ENCODE measurements at regions not wholly inside any gene's neighbourhood (a gene's known extent, or its start where the extent isn't known, plus 50 kb on each side); places are given as distances from the start of the nearest gene placed in this dataset.

DNA sequence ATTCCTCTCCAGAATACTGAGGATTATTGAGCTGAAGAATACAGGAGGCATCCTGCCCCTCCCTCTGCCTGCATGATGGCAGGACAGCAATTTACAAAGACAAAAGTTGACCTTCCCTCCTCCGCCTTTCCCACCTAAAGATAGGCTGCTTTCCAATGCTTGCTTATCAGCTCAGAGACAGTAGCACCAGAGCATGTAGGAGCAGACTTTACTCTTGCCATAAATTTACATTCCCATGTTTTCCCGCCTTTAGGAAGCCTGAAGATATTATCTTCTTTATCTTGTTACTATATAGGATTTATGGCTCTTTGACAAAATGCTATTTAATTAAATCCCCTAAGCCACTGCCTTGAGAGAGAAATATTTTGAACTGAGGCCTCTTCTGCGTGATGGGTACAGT is 135.6 kb upstream of the HNMT start:
- DNase-seq = no peak
- no peaks in the 10 kb centered on the region for H3K36me3 Mint-ChIP-seq
- no peaks in the 10 kb centered on the region for H3K36me3 ChIP-seq (ENCODE audit: insufficient read depth, low read length)
- H3K9me3 Mint-ChIP-seq = peaks cover 0 to 2% (median 0%) of the 10 kb centered on the region in 5 donors
- no peak overlapping the region for H3K4me3 ChIP-seq (ENCODE audit: low read length)
- H3K27ac ChIP-seq (ENCODE audit: low read depth, low read length) = no peak overlapping the region
- no peaks in the 10 kb centered on the region for H3K27me3 ChIP-seq (ENCODE audit: insufficient read depth, low read length, poor library complexity, severe bottlenecking)
- POLR2A ChIA-PET = no interaction called here
- no peak overlapping the region for H3K27ac Mint-ChIP-seq
- H3K4me3 Mint-ChIP-seq = no peak overlapping the region
- H3K4me1 Mint-ChIP-seq = no peaks in the 10 kb centered on the region
- peaks cover 3 to 8% of the 10 kb centered on the region in 2 donors for H3K27me3 Mint-ChIP-seq
- CTCF ChIA-PET = no interaction called here
- no peaks in the 10 kb centered on the region for H3K4me1 ChIP-seq (ENCODE audit: insufficient read depth, low read length)
- no peaks in the 10 kb centered on the region for H3K9me3 ChIP-seq (ENCODE audit: low read length)

- H3K36me3 ChIP-seq (ENCODE audit: insufficient read depth, low read length) = no peaks in the 10 kb centered on the region
- Mint-ChIP-seq H3K27me3 (peaks cover 5 to 8% of the 10 kb centered on the region in 2 donors), H3K36me3 (no peaks in the 10 kb centered on the region), H3K4me1 (no peaks in the 10 kb centered on the region), H3K27ac (no peak overlapping the region), H3K4me3 (no peak overlapping the region), H3K9me3 (peaks cover 0 to 2% (median 0%) of the 10 kb centered on the region in 5 donors)
- no peaks in the 10 kb centered on the region for H3K9me3 ChIP-seq (ENCODE audit: low read length)
- H3K4me3 ChIP-seq (ENCODE audit: low read length) = no peak overlapping the region
- no peak for DNase-seq
- H3K27ac ChIP-seq (ENCODE audit: low read depth, low read length) = no peak overlapping the region
- ChIA-PET POLR2A (no interaction called here), CTCF (no interaction called here)
- H3K27me3 ChIP-seq (ENCODE audit: insufficient read depth, low read length, poor library complexity, severe bottlenecking) = no peaks in the 10 kb centered on the region
- H3K4me1 ChIP-seq (ENCODE audit: insufficient read depth, low read length) = no peaks in the 10 kb centered on the region
Measured at GRCh38 chr2:137829251-137829650, 135.0 kb upstream of the HNMT start.

DNA sequence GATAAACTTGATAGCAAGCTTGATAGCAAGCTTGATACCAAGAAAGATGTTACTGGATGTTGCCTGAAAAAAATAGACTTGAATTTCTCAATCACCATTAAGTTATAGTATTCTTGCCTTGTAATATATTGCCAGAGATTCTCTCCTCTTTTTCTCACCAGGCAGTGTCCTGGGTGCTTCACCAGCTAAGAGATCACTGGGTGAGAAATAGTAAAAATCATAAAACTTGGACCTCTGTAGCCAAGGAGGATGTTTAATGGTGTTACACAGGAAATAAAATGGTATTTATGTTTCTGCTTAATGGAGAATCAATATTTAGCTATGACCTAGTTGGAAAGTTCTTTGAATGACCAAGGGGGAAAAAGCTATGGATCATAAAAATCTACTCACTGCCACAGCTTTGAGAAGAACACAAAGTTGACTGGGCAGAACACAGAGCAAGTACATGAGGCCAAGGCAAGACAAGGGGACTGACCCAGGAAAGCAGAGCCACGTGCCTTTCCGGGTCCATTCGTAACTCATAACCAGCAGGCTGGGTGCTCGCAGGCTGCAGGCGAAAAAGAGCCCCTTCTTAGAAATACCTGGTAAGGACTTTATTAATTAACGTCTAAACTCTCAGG is 129.4 kb upstream of the HNMT start:
- Mint-ChIP-seq H3K4me1 (no peaks in the 10 kb centered on the region), H3K27ac (no peak overlapping the region), H3K27me3 (peaks cover 5 to 11% of the 10 kb centered on the region in 2 donors), H3K4me3 (no peak overlapping the region), H3K9me3 (no peaks in the 10 kb centered on the region), H3K36me3 (no peaks in the 10 kb centered on the region)
- Histone ChIP-seq H3K4me3 (ENCODE audit: low read length) (no peak overlapping the region), H3K9me3 (ENCODE audit: low read length) (no peaks in the 10 kb centered on the region), H3K4me1 (ENCODE audit: insufficient read depth, low read length) (no peaks in the 10 kb centered on the region), H3K27me3 (ENCODE audit: insufficient read depth, low read length, poor library complexity, severe bottlenecking) (no peaks in the 10 kb centered on the region), H3K36me3 (ENCODE audit: insufficient read depth, low read length) (no peaks in the 10 kb centered on the region), H3K27ac (ENCODE audit: low read depth, low read length) (no peak overlapping the region)
- ChIA-PET POLR2A (no interaction called here), CTCF (interaction anchor here (0.9 to 1.1 kb wide), 3 partner anchors 8 to 1411 kb away, joined by 3 to 4 read pairs (median 3); no protein-coding TSS in a partner anchor)
- DNase-seq = no peak

- H3K36me3 ChIP-seq (ENCODE audit: insufficient read depth, low read length) = no peaks in the 10 kb centered on the region
- CTCF ChIA-PET = no interaction called here
- no peak overlapping the region for H3K27ac Mint-ChIP-seq
- H3K27me3 ChIP-seq (ENCODE audit: insufficient read depth, low read length, poor library complexity, severe bottlenecking) = no peaks in the 10 kb centered on the region
- no peak overlapping the region for H3K27ac ChIP-seq (ENCODE audit: low read depth, low read length)
- no peaks in the 10 kb centered on the region for H3K9me3 ChIP-seq (ENCODE audit: low read length)
- no peaks in the 10 kb centered on the region for H3K4me1 Mint-ChIP-seq
- H3K36me3 Mint-ChIP-seq = no peaks in the 10 kb centered on the region
- H3K4me3 ChIP-seq (ENCODE audit: low read length) = no peak overlapping the region
- H3K9me3 Mint-ChIP-seq = no peaks in the 10 kb centered on the region
- peaks cover 5 to 8% of the 10 kb centered on the region in 2 donors for H3K27me3 Mint-ChIP-seq
- DNase-seq = no peak
- no peak overlapping the region for H3K4me3 Mint-ChIP-seq
- H3K4me1 ChIP-seq (ENCODE audit: insufficient read depth, low read length) = no peaks in the 10 kb centered on the region
- POLR2A ChIA-PET = no interaction called here
Measured at GRCh38 chr2:137836671-137837070, 127.6 kb upstream of the HNMT start.

GRCh38 chr2:137837830-137838229 is 126.4 kb upstream of the HNMT start:
- Histone ChIP-seq H3K4me3 (ENCODE audit: low read length) (no peak overlapping the region), H3K36me3 (ENCODE audit: insufficient read depth, low read length) (no peaks in the 10 kb centered on the region), H3K27ac (ENCODE audit: low read depth, low read length) (no peak overlapping the region), H3K27me3 (ENCODE audit: insufficient read depth, low read length, poor library complexity, severe bottlenecking) (no peaks in the 10 kb centered on the region), H3K9me3 (ENCODE audit: low read length) (no peaks in the 10 kb centered on the region), H3K4me1 (ENCODE audit: insufficient read depth, low read length) (no peaks in the 10 kb centered on the region)
- CTCF ChIA-PET = interaction anchor here (1.2 to 3.1 kb wide), 2 partner anchors 1414 to 1422 kb away, joined by 3 to 25 read pairs; no protein-coding TSS in a partner anchor
- H3K4me3 Mint-ChIP-seq = no peak overlapping the region
- peaks cover 3 to 4% of the 10 kb centered on the region in 2 donors for H3K27me3 Mint-ChIP-seq
- DNase-seq = no peak
- H3K4me1 Mint-ChIP-seq = no peaks in the 10 kb centered on the region
- no peak overlapping the region for H3K27ac Mint-ChIP-seq
- H3K9me3 Mint-ChIP-seq = no peaks in the 10 kb centered on the region
- no peaks in the 10 kb centered on the region for H3K36me3 Mint-ChIP-seq
- POLR2A ChIA-PET = no interaction called here

- ChIA-PET POLR2A (no interaction called here), CTCF (interaction anchor here (1.0 to 3.1 kb wide), 4 partner anchors 10 to 1422 kb away, joined by 3 to 25 read pairs (median 3); no protein-coding TSS in a partner anchor)
- Histone ChIP-seq H3K4me3 (ENCODE audit: low read length) (no peak overlapping the region), H3K27me3 (ENCODE audit: insufficient read depth, low read length, poor library complexity, severe bottlenecking) (no peaks in the 10 kb centered on the region), H3K27ac (ENCODE audit: low read depth, low read length) (no peak overlapping the region), H3K9me3 (ENCODE audit: low read length) (no peaks in the 10 kb centered on the region), H3K4me1 (ENCODE audit: insufficient read depth, low read length) (no peaks in the 10 kb centered on the region), H3K36me3 (ENCODE audit: insufficient read depth, low read length) (no peaks in the 10 kb centered on the region)
- Mint-ChIP-seq H3K4me3 (no peak overlapping the region), H3K9me3 (no peaks in the 10 kb centered on the region), H3K27ac (no peak overlapping the region), H3K36me3 (no peaks in the 10 kb centered on the region), H3K27me3 (peaks cover 3 to 4% of the 10 kb centered on the region in 2 donors), H3K4me1 (no peaks in the 10 kb centered on the region)
- DNase-seq = peak in 2 of 5 donors; percentile 21 to 35
Measured at GRCh38 chr2:137838255-137839092, 125.8 kb upstream of the HNMT start.

- peaks cover 0 to 5% (median 4%) of the 10 kb centered on the region in 5 donors for H3K9me3 Mint-ChIP-seq
- no peak for DNase-seq
- no peaks in the 10 kb centered on the region for H3K36me3 Mint-ChIP-seq
- Histone ChIP-seq H3K4me1 (ENCODE audit: insufficient read depth, low read length) (no peaks in the 10 kb centered on the region), H3K36me3 (ENCODE audit: insufficient read depth, low read length) (no peaks in the 10 kb centered on the region), H3K27ac (ENCODE audit: low read depth, low read length) (no peak overlapping the region), H3K4me3 (ENCODE audit: low read length) (no peak overlapping the region), H3K9me3 (ENCODE audit: low read length) (no peaks in the 10 kb centered on the region), H3K27me3 (ENCODE audit: insufficient read depth, low read length, poor library complexity, severe bottlenecking) (no peaks in the 10 kb centered on the region)
- CTCF ChIA-PET = interaction anchor here (1.3 kb wide), 1 partner anchor 1419 kb away, joined by 4 read pairs; no protein-coding TSS in a partner anchor
- H3K27me3 Mint-ChIP-seq = peaks cover 4% of the 10 kb centered on the region in 2 donors
- POLR2A ChIA-PET = no interaction called here
- no peak overlapping the region for H3K4me3 Mint-ChIP-seq
- no peaks in the 10 kb centered on the region for H3K4me1 Mint-ChIP-seq
- H3K27ac Mint-ChIP-seq = no peak overlapping the region
Measured at GRCh38 chr2:137842430-137842829, 121.8 kb upstream of the HNMT start.

- Mint-ChIP-seq H3K9me3 (peaks cover 0 to 5% (median 4%) of the 10 kb centered on the region in 5 donors), H3K36me3 (no peaks in the 10 kb centered on the region), H3K4me3 (no peak overlapping the region), H3K4me1 (no peaks in the 10 kb centered on the region), H3K27ac (no peak overlapping the region), H3K27me3 (peaks cover 0 to 4% of the 10 kb centered on the region in 2 donors)
- no peak overlapping the region for H3K4me3 ChIP-seq (ENCODE audit: low read length)
- H3K27ac ChIP-seq (ENCODE audit: low read depth, low read length) = no peak overlapping the region
- H3K4me1 ChIP-seq (ENCODE audit: insufficient read depth, low read length) = no peaks in the 10 kb centered on the region
- ChIA-PET POLR2A (no interaction called here), CTCF (interaction anchor here (1.3 kb wide), 1 partner anchor 1420 kb away, joined by 4 read pairs; no protein-coding TSS in a partner anchor)
- DNase-seq = no peak
- H3K36me3 ChIP-seq (ENCODE audit: insufficient read depth, low read length) = no peaks in the 10 kb centered on the region
- no peaks in the 10 kb centered on the region for H3K9me3 ChIP-seq (ENCODE audit: low read length)
- H3K27me3 ChIP-seq (ENCODE audit: insufficient read depth, low read length, poor library complexity, severe bottlenecking) = no peaks in the 10 kb centered on the region
Measured at GRCh38 chr2:137842952-137843351, 121.3 kb upstream of the HNMT start.

Data from CD8-positive, alpha-beta memory T cell (primary cell).